ENCODE measurements at regions not wholly inside any gene's neighbourhood (a gene's known extent, or its start where the extent isn't known, plus 50 kb on each side); places are given as distances from the start of the nearest gene placed in this dataset.
"Not testable (repeated sequence)": the region's sequence is repeated elsewhere in the genome, so short reads cannot be mapped to it uniquely, and the experiment has no call there.

DNA sequence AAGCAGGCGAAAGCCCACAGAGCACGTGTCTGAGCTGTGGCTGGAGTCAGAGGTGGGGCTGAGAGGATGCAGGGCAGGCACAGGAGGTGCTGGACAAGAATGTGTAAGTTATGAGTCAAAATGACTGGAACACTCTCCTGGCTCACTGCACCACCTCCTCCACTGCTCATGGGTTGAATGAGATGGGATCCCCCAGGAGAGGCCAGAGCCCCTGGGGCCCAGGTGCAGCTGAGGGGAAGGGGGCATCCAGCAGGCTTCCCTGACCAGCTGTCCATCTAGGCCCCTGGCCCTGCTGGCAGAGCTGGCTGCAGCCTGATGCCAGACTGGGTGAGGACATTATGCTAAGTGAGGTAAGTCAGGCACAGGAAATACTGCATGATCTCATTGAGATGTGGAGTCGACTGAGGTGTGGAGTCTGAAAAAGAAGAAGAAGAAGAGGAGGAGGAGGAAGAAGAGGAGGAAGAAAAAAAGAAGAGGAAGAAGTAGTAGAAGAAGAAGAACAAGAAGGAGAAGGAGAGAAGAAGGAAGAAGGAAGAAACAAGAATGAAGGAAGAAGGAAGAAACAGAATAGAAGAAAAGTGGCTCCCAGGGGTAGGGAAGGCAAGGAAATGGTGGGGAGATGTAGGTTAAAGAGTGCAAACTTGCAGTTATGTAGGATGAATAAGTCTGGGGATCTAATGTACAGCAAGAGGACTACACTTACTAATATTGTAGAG is 747.4 kb downstream of the UQCRFS1 start:
- DNase-seq = peak; percentile 47

DNA sequence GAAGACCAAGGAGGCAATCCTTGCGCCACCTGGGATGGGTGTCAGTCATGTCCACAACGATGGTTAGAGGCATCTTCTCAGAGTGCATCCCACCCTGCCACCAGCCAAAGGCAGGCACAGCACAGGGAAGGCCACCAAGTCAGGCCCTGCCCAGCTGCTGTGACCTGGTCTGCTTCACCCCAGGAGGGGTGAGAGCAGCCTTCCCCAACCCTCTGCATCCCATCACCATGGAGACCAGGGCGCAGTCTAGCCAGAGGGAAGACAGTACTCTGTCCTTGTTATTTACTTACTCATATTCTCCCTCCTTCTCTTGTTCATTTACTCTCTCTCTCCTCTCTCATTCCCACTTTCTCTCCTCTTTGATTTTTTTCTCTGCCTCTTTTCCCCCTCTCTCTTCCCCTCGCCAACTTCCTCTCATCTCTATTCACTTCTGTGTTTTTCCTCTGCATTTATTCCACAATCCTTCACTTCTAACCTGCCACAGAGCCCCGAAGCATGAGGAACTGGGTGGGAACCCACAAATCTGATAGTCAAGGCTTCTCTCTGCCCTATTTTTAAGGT is 749.4 kb downstream of the UQCRFS1 start:
- DNase-seq = no peak

DNA sequence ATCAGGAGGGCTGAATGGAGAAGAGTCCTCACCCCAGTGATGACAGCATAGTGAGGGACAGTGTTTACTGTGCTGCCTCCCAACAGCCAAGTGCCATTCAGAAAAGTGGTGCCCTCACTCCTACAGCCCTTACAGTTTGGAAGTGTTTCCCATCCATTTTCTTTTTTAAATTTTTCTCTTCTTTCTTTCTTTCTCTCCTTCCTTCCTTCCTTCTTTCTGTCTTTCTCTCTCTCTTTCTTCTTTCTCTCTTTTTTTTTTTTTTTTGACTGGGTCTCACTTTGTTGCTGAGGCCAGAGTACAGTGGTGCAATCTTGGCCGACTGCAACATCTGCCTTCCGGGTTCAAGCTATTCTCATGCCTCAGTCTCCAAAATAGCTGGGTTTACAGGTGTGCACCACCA is 755.3 kb downstream of the UQCRFS1 start:
- no peak for DNase-seq

DNA sequence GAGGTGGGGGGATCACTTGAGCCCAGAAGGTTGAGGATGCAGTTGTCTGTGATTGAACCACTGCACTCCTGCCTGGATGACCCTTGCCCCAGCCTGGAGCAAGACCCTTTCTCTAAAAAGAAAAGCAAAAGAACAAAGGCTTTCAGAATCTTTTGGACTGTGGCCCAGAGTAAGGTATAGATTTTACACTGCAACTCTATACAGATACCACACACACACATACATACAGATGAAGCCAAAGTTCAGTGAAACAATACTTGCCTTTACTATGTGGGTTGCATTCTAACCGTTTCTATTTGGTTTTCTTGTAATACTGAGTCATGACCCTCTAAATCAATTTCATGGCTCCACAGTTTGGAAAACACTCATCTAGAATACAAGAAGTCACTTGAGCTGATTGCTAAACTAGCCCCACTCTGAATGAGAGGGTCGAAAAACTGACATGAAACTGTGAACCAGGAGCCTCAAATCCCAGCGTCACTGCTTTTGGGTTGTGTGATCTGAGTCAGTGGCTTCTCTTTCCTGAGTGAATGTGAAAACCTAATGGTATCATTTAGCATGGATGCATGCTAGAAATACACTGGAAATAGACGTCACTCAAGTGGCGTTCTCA is 756.1 kb downstream of the UQCRFS1 start:
- DNase-seq = no peak

DNA sequence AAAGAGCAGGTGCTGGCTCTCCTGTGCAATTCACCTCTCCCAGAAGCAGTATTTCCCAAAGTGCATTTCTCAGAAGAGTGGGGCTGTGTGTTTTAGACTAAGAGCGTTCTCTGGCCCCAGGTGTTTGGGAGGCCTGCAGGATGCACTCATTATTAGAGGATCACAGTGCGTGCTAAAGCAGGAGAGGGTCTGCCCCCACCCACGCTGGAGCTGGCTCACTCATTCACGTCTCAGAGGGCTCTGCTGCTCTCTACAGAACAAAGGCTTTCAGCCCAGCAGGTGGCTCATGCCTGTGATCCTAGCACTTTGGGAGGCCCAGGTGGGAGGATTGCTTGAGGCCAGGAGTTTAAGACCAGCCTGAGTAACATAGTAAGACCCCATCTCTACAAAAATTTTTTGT is 756.7 kb downstream of the UQCRFS1 start:
- no peak for DNase-seq

DNA sequence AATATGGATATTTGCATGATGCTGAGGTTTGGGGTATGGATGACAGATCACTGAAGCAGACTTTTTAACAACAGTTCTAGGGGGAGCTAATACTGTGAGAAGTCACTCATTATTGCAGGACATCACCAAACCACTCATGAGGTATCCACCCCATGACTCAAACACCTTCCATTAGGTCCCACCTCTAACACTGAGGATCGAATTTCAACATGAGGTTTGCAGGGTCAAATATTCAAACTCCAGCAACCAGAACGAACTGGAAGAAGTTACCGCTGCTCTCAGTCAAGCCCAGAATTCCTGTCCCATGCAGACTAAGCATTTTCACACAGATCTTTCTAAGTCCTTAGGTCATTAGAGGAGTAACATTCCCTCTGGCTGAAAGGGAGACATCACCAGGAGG is 758.9 kb downstream of the UQCRFS1 start:
- no peak for DNase-seq

DNA sequence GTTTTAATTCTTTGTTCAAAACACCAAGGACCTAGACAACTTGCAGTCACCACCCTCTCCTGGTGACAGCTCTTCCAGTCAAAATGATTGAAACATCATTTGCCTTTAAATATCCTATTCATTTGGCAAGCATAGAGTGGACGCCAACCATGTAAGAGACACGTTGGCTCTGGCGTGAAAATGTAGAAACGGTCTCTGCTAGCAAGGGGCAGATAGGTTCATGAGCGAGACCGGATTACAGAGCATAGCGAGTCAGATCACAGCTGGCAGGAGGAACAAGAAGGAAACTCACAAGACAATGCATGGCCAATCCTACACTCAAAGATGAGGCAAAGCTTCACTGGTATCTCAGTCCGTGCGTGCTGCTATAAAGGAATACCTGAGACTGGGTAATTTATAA is 759.5 kb downstream of the UQCRFS1 start:
- DNase-seq = no peak

DNA sequence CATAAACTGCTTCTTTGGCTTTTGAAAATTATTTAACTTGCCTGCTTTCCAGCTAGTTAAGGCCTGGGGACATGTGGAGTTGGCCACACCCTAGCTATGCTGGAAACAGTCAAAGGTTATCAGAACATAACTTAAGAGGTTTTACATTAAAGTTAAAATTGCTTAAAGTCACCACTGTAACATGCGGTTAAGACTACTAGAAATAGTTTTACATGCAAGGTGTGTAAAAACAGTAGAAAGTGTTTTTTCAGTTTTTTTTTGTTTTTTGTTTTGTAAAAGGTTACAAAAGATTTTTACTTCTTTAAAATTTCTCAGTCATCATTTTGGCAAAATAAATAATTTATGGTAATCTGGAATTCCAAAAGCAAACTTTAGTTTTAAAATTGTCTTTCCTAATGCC is 763.1 kb downstream of the UQCRFS1 start:
- no peak for DNase-seq

DNA sequence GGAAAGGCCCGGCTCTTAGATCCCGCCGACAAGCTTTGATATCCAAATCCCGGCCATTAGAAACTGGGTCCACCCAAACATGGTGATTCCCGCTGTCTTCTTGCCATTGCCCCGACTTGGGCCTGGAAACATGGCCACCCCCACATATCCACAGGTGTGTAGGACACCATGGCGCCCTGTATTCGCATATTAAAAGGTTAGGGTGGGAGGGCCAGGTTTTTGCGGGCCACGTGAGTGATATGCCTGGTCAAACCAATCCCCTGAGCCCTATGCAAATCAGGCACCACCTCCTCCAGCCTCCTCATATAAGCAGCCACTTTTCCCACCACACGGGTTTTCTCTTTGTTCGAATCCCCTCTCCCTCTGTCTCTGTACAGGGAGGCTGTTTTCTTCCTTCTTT is 766.4 kb downstream of the UQCRFS1 start:
- DNase-seq = no peak

DNA sequence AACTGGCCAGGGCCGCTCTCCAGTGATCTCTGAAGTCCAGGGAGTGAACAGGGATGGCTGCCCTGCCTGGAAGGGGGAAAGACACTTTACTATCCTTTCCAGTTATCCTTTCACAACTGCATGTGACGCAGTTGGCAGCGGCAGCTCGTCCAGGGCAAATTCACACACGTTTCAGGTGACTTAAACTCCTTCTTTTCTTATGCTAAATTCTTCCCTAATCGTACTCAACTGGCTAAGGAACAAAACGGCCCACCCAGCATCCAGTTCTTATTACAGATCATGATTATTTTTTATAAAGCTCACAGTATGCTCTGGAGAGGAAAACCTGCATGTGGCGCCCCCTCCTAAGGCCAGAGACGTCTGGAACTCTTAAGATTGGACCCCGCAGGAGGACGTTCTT is 767.1 kb downstream of the UQCRFS1 start:
- DNase-seq = no peak

DNA sequence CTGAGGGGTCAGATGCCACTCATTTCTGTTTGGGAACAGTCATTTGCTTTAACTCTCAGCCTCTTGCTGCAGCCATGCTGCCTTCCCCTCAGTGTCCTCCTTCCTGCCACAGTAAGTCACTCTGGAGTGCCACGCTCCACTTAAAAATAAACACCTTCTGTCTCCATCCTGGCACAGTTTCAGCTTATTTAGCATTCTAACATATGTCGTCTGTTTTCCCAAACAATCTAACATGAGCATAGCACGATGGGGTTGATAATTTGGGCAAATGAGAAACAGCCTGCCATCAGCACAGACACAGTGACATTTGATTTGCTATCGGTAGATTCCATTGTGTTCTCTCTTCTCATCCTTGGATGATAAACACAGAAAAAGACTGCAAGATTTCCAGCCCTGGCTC is 768.6 kb downstream of the UQCRFS1 start:
- DNase-seq = no peak

DNA sequence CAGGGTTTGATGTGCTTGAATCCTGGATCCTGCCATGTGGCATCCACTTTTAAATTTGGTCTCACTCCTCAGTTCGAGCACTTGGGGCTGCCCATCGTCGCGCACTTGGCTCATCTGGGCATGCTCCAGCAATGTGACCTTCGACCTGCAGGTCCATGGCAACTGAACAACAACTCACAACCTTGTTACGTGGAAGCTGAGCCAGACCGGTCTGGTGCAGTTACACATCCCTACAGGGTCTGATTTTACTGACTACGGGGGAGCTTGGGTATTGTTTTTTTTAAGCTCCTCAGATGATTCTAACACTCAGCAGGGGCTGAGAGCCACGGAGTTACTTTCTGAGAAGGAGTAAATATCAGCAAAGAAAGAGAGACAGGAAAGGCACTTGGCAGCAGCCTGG is 769.6 kb downstream of the UQCRFS1 start:
- DNase-seq = no peak

DNA sequence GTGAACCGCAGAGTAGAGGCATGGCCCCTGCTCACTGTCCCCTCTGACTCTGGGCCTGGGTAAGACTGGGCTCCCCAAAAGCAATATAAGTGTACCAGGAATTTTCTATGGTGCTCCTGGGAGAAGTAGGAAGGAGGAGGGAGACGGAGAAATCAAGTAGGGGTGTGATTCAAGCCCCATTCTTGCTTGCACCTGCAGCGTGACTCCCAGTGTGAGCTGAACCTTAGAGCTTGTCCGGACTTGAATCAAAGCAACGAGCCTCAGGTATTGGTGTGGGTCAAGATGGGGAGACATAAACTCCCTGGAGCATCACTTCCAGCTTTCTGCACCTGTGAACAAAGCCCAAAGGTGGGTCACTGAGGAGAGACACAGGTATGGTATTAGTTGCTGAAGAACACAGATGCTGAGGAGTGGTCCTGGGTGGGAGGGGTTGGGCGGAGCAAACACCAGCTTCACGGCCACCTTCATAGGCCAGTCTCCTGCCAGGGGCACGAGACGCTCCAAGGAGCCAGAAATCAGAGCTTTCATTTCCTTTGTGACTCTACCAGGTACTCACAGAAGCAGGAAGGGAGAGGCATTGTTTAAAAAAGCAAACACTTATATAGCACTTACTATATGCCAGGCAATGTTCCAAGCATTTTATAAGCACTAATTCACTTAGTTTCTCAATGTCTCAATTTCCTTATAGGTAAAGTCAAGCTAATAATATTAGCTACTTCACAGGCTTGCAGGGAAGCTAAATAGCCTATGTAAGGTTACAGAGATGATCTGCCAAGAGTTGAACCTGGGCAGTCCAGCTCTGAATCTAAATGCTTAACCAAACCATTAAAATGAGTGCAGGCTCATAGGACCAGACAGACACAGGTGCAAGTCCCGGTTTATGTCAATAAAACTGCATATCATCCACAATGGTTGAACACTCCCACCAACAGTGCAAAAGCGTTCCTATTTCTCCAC is 775.3 kb downstream of the UQCRFS1 start:
- no peak for DNase-seq

DNA sequence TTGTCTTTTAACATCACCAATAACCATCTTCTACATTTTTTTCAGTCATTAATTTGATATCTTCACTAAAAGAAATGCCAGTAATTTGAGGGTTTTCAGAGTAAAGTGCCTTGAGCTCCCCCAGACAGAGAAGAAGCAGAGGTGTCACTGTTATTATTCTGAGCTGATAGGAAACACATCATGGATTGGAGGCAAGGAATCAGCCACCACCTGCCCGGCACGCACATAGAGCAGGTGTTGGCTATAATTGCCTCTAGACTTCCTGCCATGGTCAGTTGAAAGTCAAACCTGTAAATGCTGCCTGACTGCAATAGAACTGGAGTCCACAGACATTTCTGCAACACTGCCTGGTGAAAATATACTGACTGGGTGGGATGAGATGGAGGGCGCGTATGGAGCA is 776.6 kb downstream of the UQCRFS1 start:
- no peak for DNase-seq

DNA sequence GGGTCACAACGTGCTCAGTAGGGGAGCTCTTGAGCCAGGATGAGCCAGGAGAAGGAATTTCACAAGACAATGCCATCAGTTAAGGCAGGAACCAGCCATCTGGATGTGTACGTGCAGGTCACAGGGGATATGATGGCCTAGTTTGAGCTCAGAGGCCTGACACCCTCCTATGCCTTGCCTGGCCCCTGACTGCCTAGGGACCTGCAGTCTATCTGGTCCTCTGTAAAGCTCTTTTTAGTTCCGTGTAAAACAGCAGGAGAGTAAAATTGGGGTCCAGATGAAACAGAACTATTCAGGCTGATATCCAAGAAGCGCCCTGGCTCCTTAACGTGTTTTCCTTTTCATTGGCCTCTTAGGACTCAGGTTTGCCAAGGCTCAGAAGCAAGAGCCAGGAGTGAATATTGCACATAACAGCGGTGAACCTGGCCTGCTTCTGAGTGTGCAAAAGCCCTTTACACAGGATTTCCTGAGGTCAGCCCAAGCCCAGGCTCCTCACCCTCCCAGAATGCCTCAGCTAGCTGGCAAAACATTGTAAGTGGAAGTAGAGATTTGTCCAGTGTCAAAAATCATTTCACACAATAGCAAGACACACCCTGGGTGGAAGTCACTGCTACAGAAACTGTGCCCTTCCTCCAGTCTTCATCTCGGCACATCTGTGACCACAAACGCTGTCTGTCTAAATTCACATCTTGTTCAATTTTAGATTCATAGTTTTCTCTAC is 777.2 kb downstream of the UQCRFS1 start:
- DNase-seq = no peak

DNA sequence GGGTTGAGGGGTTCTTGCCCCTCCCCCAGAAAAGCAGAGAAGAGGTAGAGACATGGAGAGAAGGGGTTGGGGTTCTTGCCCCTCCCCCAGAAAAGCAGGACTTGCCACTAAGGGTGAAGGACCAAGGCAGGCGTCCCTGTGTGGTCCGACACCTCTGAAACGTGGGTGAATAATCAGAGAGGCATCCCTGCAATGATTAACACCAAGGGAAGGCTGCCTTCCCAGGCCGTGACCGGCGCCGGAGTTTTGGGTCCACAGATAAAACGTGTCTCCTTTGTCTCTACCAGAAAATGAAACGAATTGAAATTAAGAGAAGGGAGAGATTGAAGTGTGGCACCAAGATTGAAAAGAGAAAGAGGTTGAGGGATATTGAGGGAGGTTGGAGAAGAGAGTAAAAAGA is 778.2 kb downstream of the UQCRFS1 start:
- not testable (repeated sequence) for DNase-seq

DNA sequence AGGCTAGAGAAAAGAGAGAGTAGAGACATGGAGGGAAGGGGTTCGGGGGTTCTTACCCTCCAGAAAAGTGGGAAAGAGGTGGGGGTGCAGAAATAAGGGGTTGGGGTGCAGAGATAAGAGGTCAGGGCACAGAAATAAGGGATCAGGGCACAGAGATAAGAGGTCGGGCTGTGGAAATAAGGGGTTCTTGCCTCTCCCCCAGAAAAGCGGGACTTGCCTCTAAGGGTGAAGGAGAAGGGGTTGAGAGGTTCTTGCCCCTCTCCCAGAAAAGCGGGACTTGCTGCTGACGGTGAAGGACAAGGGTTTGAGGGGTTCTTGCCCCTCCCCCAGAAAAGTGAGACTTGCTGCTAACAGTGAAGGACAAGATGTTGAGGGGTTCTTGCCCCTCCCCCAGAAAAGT is 778.6 kb downstream of the UQCRFS1 start:
- not testable (repeated sequence) for DNase-seq

DNA sequence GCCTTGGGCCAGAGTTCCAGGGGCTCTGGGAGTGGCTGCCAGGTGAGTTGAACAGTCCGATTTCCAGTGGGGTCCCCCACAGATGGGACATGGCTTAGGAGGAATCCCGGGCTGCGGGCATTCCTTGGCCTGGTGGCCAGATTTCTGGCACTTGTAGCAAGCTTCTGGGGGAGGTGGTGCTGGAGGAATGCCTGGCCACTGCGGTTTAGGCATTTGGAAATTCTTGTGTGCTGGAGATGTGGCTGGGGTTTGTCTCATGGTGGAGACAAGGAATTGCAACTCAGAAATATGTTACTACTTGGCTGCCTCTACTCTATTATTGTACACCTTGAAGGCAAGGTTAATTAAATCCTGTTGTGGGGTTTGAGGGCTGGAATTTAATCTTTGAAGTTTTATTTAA is 779.8 kb downstream of the UQCRFS1 start:
- peak; percentile 22 for DNase-seq

DNA sequence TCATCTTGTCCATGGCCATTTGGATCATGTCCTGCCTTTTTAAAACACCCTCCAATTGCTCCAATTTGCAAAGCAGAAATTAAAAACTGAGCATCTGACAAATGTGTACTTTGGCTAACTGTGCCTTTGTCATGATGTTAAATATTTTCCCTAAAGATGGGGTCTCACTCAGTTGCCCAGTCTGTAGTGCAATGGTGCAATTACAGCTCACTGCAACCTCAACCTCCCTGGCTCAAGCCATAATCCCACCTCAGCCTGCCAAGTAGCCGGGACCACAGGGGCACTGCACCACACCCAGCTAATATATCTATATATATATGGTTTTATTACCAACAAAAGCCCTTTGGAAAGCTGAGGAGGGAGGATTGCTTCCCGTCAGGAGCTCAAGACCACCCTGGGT is 782.7 kb downstream of the UQCRFS1 start:
- no peak for DNase-seq

DNA sequence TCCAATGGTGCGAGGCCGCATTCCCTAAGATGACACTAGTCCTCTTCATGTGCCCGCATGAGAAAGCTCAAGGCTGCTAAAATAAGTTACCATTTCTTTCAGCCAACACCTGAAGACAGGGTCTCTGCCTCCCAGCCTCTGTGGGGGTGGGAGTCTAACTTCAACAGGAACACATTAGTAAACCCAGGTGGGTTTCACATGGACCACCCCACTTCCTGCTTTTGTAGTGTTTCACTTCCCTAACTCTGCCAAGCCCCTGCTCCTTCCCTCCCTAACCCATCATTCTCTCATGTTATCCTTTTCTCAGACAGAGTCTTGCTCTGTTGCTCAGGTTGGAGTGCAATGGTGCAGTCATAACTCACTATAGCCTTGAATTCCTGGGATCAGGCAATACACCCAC is 783.6 kb downstream of the UQCRFS1 start:
- DNase-seq = no peak

DNA sequence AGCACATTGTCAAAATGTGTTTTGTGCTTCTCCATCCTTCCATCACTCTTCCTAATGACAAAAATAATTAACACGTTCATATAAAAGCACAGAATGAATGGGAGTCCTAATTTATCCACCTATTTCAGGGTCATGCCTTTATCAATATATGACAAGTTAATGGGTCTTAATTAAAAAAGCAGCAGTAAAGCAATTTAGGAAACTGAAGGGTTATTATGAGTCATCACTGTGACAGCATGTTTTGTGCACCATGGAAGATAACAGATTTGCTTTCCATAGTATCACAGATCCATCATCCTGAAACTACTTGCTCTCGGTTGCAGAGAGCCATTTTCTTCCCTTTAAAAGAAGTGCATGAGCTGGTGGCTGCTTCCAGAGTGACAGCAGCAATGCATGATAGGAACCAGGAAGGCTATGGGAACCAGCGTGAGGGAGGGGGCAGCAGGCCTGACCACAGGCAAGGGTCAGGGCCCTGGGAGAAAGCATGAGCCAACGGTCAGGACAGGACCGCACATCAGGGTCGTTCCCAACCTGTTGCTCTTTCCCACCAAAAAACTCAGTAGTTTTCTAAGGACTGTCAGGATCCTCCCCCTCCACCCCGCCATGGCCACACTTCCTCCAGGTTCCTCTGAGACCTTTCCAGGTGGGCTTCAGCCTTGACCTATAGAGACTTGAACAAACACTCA is 784.1 kb downstream of the UQCRFS1 start:
- no peak for DNase-seq
